Adrenal gland (tissue), 5 donors: ENCODE measurements at regions not wholly inside any gene's neighbourhood (a gene's known extent, or its start where the extent isn't known, plus 50 kb on each side); places are given as distances from the start of the nearest gene placed in this dataset.

ENCODE experiments used
- POLR2A ChIP-seq, 2 donors: fragments of 450-650 bp; IDR thresholded peaks; one replicate each; pipeline ENCODE4 v1.6.1; 2017; ENCODE audit warnings: antibody characterized with exemption in 2 of 2, mild to moderate bottlenecking in 2 of 2, moderate library complexity in 1 of 2
- TF ChIP-seq, protein P1 (sequence below), 6 experiments: fragments of 450-650 bp in 4 of 6; fragments of 200-600 bp in 2 of 6; sonication (generic) in 1 of 6; IDR thresholded peaks; 1 replicate in 5 of 6; 2 replicates in 1 of 6; pipeline versions ENCODE4 v1.5.1 to v1.8.0; 2016 to 2021; ENCODE audit warnings: antibody characterized with exemption in 6 of 6, mild to moderate bottlenecking in 2 of 6, moderate library complexity in 1 of 6
- donor health status: DM: no; HTN: no; CAD: no.

DNA sequence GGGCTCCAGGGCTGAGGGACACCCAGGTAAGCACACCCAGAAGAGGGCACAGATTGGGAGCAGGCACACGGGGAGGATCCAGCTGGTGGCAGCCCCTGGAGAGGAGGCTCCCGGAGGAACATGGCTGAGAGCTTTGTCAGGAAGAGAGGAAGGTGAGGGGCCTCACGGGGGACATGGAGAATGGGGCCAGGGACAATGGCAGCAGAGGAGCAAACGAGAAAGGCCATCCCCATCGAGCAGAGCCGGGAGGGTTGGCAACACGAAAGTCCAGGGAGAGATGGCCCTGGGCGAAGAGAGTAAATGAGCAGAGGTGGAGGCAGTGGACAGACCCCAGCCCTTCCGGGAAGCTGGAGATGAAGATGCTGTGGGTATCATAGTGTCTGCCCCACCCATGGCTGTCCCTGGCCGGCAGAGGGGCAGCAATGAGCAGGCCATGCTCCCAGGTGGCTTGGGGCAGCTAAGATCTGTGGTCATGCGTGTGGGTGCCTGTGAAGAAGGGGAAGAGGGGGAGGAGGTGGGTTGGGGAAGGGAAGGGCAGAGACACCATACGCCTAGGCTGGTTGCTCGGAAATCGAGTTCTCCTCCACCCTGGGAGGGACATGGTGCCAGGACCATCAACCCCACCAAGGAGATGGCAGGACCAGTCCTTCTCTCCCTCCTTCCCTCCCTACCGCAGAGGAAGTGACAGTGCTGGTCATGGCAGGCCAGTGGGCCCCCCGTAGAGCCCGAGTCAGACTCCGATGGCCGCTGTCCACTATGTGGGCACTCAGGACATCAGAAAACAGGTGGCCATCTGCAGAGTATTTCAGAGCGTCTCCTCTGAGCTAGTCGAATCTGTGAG is 191.7 kb downstream of the NDUFA10 start:
- no peak for TF ChIP-seq POLR2A (IDR thresholded peaks at IDR 0.05)
- TF ChIP-seq, protein P1, sequence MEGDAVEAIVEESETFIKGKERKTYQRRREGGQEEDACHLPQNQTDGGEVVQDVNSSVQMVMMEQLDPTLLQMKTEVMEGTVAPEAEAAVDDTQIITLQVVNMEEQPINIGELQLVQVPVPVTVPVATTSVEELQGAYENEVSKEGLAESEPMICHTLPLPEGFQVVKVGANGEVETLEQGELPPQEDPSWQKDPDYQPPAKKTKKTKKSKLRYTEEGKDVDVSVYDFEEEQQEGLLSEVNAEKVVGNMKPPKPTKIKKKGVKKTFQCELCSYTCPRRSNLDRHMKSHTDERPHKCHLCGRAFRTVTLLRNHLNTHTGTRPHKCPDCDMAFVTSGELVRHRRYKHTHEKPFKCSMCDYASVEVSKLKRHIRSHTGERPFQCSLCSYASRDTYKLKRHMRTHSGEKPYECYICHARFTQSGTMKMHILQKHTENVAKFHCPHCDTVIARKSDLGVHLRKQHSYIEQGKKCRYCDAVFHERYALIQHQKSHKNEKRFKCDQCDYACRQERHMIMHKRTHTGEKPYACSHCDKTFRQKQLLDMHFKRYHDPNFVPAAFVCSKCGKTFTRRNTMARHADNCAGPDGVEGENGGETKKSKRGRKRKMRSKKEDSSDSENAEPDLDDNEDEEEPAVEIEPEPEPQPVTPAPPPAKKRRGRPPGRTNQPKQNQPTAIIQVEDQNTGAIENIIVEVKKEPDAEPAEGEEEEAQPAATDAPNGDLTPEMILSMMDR (IDR thresholded peaks at IDR 0.05): no peak
